Fibroblast of villous mesenchyme (primary cell): ENCODE measurements at regions not wholly inside any gene's neighbourhood (a gene's known extent, or its start where the extent isn't known, plus 50 kb on each side); places are given as distances from the start of the nearest gene placed in this dataset.

Experiments used
- DNase-seq: peaks from one replicate; pipeline ENCODE4 v3.0.0-alpha.2; 2010; ENCODE audit warnings: low read depth
- H3K4me3 ChIP-seq: 2 replicates; pipeline ENCODE4 v1.5.1; 2011; ENCODE audit warnings: low read depth, mild to moderate bottlenecking, low read length
- TF ChIP-seq, protein P1 (sequence below): IDR thresholded peaks from 2 replicates; pipeline ENCODE4 v1.5.1; 2012; ENCODE audit warnings: low read depth, mild to moderate bottlenecking, low read length; ENCODE audit not compliant: insufficient read depth

DNA sequence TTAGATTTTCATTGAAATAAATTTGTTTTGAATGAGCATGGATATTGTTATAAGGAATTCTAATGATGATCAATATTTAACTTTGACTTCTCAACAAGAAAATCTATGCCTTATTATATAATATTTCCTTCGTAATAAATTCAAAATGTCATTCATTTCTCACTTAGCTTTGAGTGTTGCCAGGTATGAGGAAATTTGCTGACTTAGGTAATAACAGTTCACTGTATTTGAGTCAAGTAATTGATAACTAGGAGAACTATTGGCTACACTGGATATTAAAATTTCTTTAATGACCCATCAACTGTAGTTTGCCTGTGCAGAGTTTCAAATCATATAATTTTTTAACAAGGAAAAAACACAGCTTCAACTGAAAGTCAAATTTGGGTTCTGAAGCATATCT, 746.6 kb downstream of the SLITRK5 start:
- TF ChIP-seq, protein P1, sequence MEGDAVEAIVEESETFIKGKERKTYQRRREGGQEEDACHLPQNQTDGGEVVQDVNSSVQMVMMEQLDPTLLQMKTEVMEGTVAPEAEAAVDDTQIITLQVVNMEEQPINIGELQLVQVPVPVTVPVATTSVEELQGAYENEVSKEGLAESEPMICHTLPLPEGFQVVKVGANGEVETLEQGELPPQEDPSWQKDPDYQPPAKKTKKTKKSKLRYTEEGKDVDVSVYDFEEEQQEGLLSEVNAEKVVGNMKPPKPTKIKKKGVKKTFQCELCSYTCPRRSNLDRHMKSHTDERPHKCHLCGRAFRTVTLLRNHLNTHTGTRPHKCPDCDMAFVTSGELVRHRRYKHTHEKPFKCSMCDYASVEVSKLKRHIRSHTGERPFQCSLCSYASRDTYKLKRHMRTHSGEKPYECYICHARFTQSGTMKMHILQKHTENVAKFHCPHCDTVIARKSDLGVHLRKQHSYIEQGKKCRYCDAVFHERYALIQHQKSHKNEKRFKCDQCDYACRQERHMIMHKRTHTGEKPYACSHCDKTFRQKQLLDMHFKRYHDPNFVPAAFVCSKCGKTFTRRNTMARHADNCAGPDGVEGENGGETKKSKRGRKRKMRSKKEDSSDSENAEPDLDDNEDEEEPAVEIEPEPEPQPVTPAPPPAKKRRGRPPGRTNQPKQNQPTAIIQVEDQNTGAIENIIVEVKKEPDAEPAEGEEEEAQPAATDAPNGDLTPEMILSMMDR: no peak
- no peak for DNase-seq

GRCh38 chr13:88424463-88424862, 753.3 kb downstream of the SLITRK5 start:
- DNase-seq: no peak
- TF ChIP-seq, protein P1: no peak
- no peak overlapping the region for H3K4me3 ChIP-seq

More for the DNA sequence above, 746.6 kb downstream of the SLITRK5 start:
- H3K4me3 ChIP-seq: no peak overlapping the region

- DNase-seq: no peak
- TF ChIP-seq, protein P1: no peak
- no peak overlapping the region for H3K4me3 ChIP-seq
Observed at GRCh38 chr13:88426661-88427060, 755.5 kb downstream of the SLITRK5 start.

- H3K4me3 ChIP-seq: no peak overlapping the region
- DNase-seq: no peak
- TF ChIP-seq, protein P1: no peak
Observed at GRCh38 chr13:88429862-88430261, 758.7 kb downstream of the SLITRK5 start.

DNA sequence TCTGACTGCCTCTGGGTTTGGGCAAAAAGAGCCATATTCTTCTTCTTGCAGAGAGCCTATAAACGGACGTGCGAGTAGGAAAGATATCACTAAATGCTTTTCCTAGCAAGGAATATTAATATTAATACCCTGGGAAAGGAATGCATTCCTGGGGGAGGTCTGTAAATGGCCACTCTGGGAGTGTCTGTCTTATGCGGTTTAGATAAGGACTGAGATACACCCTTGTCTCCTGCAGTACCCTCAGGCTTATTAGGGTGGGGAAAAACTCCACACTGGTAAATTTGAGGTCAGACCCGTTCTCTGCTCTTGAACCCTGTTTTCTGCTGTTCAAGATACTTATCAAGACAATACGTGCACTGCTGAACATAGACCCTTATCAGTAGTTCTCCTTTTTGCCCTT, 763.8 kb downstream of the SLITRK5 start:
- H3K4me3 ChIP-seq: no peak overlapping the region
- TF ChIP-seq, protein P1: no peak
- DNase-seq: no peak

DNA sequence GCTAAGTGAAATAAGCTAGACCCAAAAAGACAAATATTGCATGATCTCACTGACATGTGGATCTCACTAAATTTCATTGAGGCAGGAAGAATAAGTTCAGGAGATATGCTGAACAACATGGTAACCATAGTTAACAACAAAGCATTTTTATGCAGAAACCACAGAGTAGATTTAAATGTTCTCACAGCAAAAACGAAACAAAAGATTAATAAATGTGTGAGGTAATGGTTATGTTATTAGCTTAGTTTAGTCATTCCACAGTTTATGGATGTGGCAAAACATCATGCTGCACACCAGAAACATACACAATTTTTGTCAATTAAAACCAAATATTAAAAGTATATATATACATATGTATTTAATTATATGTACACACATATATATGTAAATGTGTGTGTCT, 765.8 kb downstream of the SLITRK5 start:
- TF ChIP-seq, protein P1: no peak
- H3K4me3 ChIP-seq: no peak overlapping the region
- DNase-seq: no peak

DNA sequence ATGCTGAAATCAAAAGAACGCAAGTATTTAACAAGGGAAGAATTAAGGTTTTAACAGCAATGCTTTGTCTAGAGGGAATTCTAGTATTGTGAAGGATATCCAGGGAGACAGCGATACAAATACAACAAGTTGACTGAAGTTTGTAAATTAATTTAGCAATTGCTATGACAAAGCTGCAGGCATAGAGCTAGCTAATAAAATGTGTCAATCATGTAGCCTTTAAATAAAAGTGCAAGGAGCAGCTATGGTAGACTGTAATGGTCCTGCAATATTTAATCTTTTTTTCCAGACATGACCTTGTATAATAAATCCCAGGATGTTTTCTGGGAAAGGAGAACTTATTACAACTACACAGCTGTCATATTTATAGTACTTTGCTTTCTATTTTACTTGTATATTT, 779.3 kb downstream of the SLITRK5 start:
- TF ChIP-seq, protein P1: no peak
- H3K4me3 ChIP-seq: no peak overlapping the region
- no peak for DNase-seq
